HG03575 (cell line): ENCODE measurements at regions not wholly inside any gene's neighbourhood (a gene's known extent, or its start where the extent isn't known, plus 50 kb on each side); places are given as distances from the start of the nearest gene placed in this dataset.
"Not testable (repeated sequence)": the region's sequence is repeated elsewhere in the genome, so short reads cannot be mapped to it uniquely, and the experiment has no call there.

ENCODE experiments used
- ATAC-seq: cut with Tn5 transposase; IDR thresholded peaks from one replicate; pipeline ENCODE4 v1.9.1; 2021; ENCODE audit not compliant: unreplicated experiment, insufficient number of reproducible peaks, low FRiP score; ENCODE audit errors: extremely low read depth

DNA sequence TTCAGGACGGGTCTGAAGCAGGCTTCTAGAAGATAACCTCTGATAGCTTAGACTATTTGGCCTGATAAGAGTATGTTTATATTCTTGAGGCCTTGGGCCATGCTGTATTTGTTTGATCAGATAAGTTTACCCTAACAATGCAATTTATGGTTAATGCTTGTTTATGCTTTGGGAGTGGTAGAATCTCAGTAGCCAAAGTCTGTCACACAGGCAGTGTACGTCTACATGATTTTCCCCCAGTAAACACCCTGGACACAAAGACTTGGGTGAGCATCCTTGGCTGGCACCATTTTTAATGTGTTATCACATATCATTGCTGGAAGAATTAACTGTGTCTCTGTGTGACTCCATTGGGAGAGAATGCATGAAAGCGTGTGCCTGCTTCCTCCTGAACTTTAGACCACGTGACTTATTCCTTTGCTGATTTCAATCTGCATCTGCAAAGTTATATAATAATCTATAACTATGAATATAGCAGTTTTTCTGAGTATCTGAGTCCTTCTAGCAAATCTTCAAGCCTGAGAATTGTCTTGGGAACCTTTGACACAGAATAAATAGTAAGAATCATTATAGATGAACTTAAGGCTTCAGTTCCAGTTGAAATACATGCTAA is 172.4 kb downstream of the CASP12 start:
- no peak for ATAC-seq

DNA sequence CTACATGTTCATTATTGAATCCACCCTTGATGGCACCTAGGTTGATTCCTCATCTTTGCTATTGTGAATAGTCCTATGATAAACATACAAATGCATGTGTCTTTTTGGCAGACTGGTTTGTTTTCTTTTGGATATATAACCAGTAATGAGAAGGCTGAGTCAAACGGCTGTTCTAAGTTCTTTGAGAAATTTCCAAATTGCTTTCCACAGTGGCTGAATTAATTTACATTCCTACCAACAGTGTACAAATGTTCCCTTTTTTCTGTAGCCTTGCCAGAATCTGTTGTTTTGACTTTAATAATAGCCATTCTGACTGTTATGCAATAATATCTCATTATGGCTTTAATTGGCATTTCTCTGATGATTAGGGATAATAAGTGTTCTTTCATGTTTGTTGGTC is 184.9 kb downstream of the CASP12 start:
- no peak for ATAC-seq

GRCh38 chr11:104705490-104706190 is 192.6 kb downstream of the CASP12 start:
- peak; percentile 100 for ATAC-seq

- no peak for ATAC-seq
Measured at GRCh38 chr11:104704888-104705287, 193.4 kb downstream of the CASP12 start.

DNA sequence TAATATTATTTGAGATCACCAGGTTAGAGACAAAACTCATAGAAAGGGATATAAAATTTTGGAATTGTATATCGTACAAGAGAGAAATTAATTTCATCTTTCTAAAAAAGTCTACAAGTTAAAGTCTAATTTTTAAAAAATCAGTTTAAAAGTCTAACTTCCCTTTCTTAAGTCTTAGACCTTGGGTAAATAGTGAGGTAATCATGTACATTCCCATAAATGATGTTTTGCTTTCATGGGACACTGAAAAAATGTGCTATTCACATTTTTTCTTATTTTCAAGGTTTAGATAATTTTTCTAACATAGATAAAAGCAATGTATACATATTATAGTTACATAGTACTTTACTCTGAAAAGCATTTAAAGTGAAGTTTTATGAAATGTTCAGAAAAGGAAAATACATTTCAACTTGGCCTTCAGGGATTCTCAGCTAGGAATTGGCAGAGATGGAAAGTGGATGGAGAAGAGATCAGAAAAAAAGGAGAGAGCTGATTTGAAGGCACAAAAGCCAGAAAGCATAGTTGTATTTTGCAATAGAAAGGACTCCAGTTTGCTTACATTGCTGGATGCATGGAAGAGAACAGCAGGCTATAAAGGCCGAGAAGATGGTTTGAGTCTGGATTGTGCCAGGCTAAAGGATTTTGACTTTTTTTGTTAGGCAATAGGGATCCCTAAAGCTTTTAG is 194.0 kb downstream of the CASP12 start:
- no peak for ATAC-seq

- no peak for ATAC-seq
Measured at GRCh38 chr11:104700609-104701008, 197.7 kb downstream of the CASP12 start.

DNA sequence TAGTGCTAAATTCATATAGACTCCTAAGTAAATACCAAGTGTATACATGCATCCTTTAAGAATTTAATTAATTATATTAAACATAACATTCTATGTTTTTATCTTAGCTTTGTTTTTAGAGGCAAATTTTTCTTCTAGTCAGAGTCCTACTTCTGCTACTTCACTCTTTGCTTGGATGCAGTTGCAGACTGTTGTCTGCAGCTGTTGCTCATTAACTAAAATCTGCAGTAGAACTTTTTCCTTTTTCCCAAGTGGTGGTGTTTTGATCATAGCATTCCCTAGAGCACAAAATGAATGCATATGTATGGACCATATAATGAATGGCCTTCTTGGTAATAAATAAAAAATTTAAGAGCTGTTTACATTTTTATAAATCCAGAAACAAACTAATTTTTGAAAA is 198.3 kb downstream of the CASP12 start:
- no peak for ATAC-seq

DNA sequence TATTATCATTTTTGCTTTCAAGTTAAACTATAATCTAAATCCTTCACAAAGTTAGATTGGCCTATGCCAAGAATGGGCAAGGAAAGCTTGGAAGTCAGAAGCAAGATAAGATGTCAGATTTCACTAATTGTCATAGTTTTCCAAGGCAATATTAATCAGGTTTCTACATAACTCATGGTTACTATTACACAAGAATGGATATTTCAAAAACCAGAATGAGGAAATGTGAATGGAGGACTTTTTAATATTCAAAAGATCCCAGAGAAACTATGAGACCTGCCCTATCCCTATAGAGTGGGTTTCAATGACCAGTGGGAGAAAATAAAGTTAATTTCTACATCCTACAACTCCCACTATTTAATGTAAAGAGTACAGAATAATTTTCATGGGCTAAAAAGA is 203.2 kb downstream of the CASP12 start:
- ATAC-seq = no peak

- no peak for ATAC-seq
Measured at GRCh38 chr11:104694259-104695064, 203.8 kb downstream of the CASP12 start.

DNA sequence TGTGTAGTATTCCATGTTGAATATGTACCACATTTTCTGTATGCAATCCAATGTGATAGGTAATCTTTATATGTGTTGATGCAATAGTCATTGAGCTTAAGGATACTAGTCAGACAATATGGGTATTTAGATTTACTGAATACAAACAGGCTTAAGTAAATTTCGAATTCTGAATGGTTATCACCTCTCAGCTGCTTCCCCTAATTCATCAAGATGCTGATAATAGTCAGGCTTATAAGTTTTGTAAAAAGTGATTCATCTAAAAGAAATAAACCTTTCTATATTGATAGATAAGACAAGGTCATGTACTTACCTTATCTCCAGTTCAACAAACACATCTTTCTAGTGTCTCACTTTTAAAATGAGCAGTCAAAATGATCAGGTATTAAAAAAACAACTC is 205.5 kb downstream of the CASP12 start:
- no peak for ATAC-seq

DNA sequence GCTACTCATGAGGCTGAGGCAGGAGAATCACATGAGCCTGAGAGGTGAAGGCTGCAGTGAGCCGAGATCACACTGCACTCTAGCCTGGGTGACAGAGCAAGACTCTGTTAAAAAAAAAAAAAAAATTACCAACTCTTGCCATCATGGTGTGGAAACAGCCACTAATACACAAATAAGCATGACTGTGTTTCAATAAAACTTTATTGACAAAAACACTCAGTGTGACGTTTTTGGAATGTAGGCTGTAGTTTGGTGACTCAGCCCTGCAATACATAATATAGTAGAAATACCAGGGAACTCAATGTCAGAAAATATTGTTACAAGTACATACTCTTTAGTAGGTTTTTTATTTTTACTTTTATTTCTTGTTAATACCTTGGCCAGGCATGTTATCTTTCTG is 207.1 kb downstream of the CASP12 start:
- no peak for ATAC-seq

DNA sequence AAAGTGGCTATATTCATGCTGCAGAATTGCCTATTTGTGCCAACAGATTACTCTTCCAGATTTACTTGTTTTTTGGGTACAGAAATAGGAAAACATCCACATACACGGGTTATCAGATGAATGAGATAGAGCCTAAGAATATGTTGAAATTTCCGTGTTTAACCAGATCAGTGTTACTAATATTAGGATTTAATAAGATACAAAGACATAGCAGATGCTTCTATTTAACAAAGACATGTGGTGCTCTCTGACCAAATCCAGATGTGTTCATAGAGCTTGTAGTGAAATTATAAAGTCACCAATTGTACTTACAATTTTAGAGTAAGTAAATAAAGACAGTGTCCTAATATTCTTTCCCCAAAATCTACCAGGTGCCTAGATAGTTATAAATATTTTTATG is 208.0 kb downstream of the CASP12 start:
- no peak for ATAC-seq

- ATAC-seq = no peak
Measured at GRCh38 chr11:104688731-104689130, 209.5 kb downstream of the CASP12 start.

GRCh38 chr11:104682206-104682605 is 216.1 kb downstream of the CASP12 start:
- ATAC-seq = no peak

DNA sequence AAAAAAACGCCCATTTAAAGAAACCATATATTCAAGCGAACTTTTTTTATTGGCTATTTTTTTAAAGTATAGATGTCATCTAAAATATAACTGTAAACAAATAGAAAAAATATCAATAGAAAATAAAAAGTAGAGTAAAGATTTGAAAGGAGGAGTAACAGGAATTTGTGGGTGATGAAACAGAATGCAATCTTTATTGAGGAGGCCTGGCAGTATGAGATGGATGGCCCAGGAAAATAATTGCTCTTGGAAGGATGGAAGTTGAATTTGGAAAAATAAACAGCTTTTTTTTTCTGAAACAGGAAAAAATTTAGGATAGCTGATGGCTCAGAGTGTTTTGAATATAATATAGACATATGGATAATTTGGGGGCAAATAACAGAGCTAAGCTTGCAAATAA is 219.0 kb downstream of the CASP12 start:
- no peak for ATAC-seq

DNA sequence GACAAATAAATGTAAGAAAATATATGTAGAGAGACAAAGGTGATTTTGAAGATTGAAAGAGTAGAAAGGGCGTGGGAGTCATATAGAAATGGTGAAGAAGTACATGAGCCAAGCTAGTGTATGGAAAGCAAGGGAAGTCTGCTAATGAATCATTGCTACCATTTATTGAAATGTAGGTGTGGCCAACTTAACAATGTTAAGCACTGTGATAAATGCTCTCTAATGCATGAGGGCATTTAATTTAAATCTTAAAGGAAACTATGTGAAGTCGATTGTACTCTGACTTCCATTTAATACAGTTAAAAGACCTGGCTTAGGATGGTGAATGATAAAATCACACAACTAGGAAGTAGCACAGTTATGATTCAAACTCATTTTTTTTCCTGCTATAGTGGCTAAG is 219.9 kb downstream of the CASP12 start:
- ATAC-seq = no peak

DNA sequence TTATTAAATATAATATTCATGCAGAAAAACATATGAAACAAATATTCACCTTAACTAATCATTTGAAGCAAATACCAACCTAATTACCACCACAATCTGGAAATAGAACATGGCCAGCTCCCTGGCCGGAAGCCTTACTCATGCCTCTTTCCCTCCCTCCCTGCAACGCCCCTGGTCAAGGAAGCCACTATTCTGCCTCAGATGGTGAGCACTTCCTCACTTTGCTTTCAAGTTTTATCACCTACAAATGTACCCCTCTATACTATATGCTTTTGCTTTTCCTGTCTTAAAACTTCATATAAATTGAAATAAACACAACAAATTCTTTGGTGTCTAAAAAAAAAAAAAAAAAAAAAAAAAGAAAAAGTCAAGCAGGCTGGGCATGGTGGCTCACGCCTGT is 221.2 kb downstream of the CASP12 start:
- not testable (repeated sequence) for ATAC-seq

DNA sequence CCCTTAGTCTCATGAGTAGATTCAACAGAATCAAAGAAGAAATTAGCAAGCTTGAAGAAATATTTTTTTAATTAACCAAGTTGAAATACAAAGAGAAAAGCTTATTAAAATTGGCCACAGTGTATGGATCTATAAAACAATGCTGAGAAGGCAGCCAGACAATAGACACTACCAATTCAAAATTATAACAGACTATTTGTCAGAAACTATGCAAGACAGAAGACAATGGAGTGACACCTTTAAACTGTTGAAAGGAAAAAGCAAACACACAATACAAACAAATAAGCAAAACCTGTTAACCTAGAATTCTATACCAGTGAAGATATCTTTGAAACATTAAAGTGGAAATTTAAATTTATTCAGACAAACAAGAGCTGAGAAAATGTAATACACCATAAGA is 225.4 kb downstream of the CASP12 start:
- no peak for ATAC-seq

- no peak for ATAC-seq
Measured at GRCh38 chr11:104668797-104669463, 229.3 kb downstream of the CASP12 start.
